T-helper 2 cell treated with Interferon-gamma antibody and Interleukin-4, amounts not matched to agents 5 μg/mL and 100 μg/mL, for 36 hours (primary cell): ENCODE measurements at regions not wholly inside any gene's neighbourhood (a gene's known extent, or its start where the extent isn't known, plus 50 kb on each side); places are given as distances from the start of the nearest gene placed in this dataset.
"Not testable (repeated sequence)": the region's sequence is repeated elsewhere in the genome, so short reads cannot be mapped to it uniquely, and the experiment has no call there.

Experiments used
- DNase-seq: peaks from one replicate; pipeline ENCODE4 v3.0.0; 2021; ENCODE audit warnings: low spot score
- H3K27ac Mint-ChIP-seq: one replicate; pipeline ENCODE4 v1.8.0; 2021; ENCODE audit warnings: mild to moderate bottlenecking, mixed read lengths
- H3K27me3 Mint-ChIP-seq: one replicate; pipeline ENCODE4 v1.8.0; 2021; ENCODE audit warnings: low read depth, mixed read lengths
- H3K36me3 Mint-ChIP-seq: one replicate; pipeline ENCODE4 v1.8.0; 2021; ENCODE audit warnings: low read depth, mixed read lengths
- H3K4me1 Mint-ChIP-seq: one replicate; pipeline ENCODE4 v1.8.0; 2021; ENCODE audit warnings: low read depth, mixed read lengths
- H3K4me3 Mint-ChIP-seq: one replicate; pipeline ENCODE4 v1.8.0; 2022; ENCODE audit warnings: mild to moderate bottlenecking, moderate library complexity, mixed read lengths
- H3K9me3 Mint-ChIP-seq: one replicate; pipeline ENCODE4 v1.8.0; 2021; ENCODE audit warnings: mixed read lengths

- Mint-ChIP-seq H3K9me3 (peaks cover 42% of the 10 kb centered on the region), H3K27ac (no peak overlapping the region), H3K4me3 (no peak overlapping the region), H3K4me1 (no peaks in the 10 kb centered on the region), H3K36me3 (no peaks in the 10 kb centered on the region), H3K27me3 (no peaks in the 10 kb centered on the region)
- no peak for DNase-seq
Measured at GRCh38 chr4:30536231-30536630, 183.9 kb upstream of the PCDH7 start.

DNA sequence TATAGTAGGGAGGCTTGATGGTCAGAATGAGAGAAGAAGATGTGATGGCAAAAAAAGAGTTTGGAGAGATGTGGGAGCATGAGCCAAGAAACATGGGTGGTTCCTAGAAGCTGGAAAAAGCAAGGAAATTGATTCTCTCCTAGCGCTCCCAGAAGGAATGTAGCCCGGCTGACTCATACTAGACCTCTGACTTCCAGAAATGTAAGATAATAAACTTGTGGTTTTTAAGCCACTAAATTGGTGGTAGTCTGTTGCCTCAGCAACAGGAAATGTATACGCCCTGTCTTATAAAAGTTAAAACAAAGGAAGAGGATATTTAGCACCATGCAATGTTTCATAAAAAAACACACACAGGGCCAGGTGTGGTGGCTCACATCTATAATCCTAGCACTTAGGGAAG, 182.7 kb upstream of the PCDH7 start:
- Mint-ChIP-seq H3K27ac (no peak overlapping the region), H3K4me1 (no peaks in the 10 kb centered on the region), H3K4me3 (no peak overlapping the region), H3K36me3 (no peaks in the 10 kb centered on the region), H3K9me3 (peaks cover 31% of the 10 kb centered on the region), H3K27me3 (no peaks in the 10 kb centered on the region)
- no peak for DNase-seq

DNA sequence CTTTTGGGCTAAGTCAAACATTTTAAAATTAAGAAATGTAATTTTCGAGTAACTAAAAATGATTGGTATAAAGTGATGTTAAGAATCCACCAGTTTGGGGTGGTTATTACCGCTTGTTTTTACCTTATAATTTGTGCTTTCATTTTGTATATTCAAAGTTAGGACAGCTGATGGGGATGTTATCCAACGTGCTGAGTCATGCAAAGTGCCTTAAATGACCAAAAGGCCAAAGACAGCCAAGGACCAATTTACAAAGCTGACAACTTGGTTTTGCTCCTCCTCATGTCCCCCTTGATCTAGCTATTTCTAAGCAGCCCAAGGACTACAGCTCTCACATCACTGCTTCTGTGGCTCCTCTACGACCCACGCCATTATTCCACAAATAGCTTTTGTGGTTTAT, 181.4 kb upstream of the PCDH7 start:
- H3K27ac Mint-ChIP-seq: no peak overlapping the region
- H3K4me3 Mint-ChIP-seq: no peak overlapping the region
- no peaks in the 10 kb centered on the region for H3K27me3 Mint-ChIP-seq
- peaks cover 32% of the 10 kb centered on the region for H3K9me3 Mint-ChIP-seq
- no peak for DNase-seq
- H3K4me1 Mint-ChIP-seq: no peaks in the 10 kb centered on the region
- H3K36me3 Mint-ChIP-seq: no peaks in the 10 kb centered on the region

DNA sequence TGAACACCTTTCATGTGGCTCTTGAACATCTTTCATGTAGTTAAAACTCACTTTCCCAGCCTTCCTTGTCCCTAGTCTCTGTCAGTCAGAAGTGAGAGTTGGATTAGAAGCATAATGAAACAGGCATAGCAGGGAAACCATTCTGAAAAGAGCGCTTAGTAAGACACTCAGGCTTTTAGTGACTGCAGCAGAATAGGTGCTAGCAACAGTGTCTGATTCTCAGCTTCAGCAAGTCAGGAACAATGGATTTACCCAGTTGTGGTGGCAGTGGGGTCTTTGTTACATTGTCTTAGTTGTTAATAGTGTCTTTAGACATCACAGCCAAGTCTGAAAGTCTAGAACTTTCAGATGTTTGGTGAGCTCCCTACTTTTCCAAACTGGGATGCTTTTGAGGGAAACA, 177.1 kb upstream of the PCDH7 start:
- Mint-ChIP-seq H3K27me3 (no peaks in the 10 kb centered on the region), H3K9me3 (peaks cover 22% of the 10 kb centered on the region), H3K36me3 (no peaks in the 10 kb centered on the region), H3K27ac (no peak overlapping the region), H3K4me3 (no peak overlapping the region), H3K4me1 (no peaks in the 10 kb centered on the region)
- no peak for DNase-seq

GRCh38 chr4:30553151-30553550, 167.0 kb upstream of the PCDH7 start:
- Mint-ChIP-seq H3K27ac (no peak overlapping the region), H3K27me3 (no peaks in the 10 kb centered on the region), H3K36me3 (no peaks in the 10 kb centered on the region), H3K4me1 (no peaks in the 10 kb centered on the region), H3K9me3 (peaks cover 38% of the 10 kb centered on the region), H3K4me3 (no peak overlapping the region)
- DNase-seq: no peak

GRCh38 chr4:30553706-30554105, 166.5 kb upstream of the PCDH7 start:
- Mint-ChIP-seq H3K4me1 (no peaks in the 10 kb centered on the region), H3K27me3 (no peaks in the 10 kb centered on the region), H3K4me3 (no peak overlapping the region), H3K27ac (no peak overlapping the region), H3K9me3 (peaks cover 38% of the 10 kb centered on the region), H3K36me3 (no peaks in the 10 kb centered on the region)
- DNase-seq: no peak

- Mint-ChIP-seq H3K27ac (no peak overlapping the region), H3K36me3 (no peaks in the 10 kb centered on the region), H3K4me3 (no peak overlapping the region), H3K9me3 (peaks cover 52% of the 10 kb centered on the region), H3K4me1 (no peaks in the 10 kb centered on the region), H3K27me3 (no peaks in the 10 kb centered on the region)
- DNase-seq: no peak
Measured at GRCh38 chr4:30555775-30556174, 164.4 kb upstream of the PCDH7 start.

DNA sequence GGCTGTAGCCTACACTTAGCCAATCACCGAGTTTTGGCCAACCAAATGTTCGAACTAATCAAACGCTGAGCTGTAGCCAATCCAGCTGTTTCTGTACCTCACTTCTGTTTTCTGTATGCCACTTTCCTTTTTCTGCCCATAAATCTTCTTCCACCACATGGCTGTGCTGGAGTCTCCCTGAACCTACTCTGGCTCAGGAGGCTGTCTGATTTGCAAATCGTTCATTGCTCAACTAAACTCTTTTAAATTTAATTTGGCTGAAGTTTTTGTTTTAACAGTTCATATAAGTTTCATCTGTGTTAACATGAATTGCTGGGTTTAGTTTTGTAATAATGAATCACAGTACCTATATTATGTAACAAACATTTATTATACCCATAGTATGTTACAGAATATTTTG, 160.7 kb upstream of the PCDH7 start:
- H3K4me3 Mint-ChIP-seq: no peak overlapping the region
- H3K27ac Mint-ChIP-seq: no peak overlapping the region
- H3K9me3 Mint-ChIP-seq: peaks cover 55% of the 10 kb centered on the region
- no peak for DNase-seq
- no peaks in the 10 kb centered on the region for H3K36me3 Mint-ChIP-seq
- H3K4me1 Mint-ChIP-seq: no peaks in the 10 kb centered on the region
- H3K27me3 Mint-ChIP-seq: no peaks in the 10 kb centered on the region

DNA sequence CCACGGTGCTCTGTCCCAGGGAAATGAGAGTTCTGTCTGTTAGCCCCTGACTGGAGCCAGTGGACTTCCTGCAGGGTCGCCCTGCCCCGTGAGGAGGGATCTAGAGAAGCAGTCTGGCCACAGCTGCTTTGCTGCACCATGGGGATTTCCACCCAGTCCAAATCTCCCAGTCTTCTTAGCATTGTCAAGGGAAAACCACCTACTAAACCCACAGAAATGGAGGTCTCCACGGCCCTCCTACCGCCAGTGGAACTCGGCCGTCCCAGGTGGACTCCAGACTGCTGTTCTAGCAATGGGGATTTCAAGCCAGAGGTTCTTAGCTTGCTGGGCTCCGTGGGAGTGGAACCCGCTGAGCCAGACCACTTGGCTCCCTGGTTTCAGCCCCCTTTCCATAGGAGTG, 133.3 kb upstream of the PCDH7 start:
- Mint-ChIP-seq H3K27me3 (no peaks in the 10 kb centered on the region), H3K9me3 (peaks cover 17% of the 10 kb centered on the region), H3K4me1 (no peaks in the 10 kb centered on the region), H3K4me3 (no peak overlapping the region), H3K27ac (no peak overlapping the region), H3K36me3 (no peaks in the 10 kb centered on the region)
- no peak for DNase-seq

DNA sequence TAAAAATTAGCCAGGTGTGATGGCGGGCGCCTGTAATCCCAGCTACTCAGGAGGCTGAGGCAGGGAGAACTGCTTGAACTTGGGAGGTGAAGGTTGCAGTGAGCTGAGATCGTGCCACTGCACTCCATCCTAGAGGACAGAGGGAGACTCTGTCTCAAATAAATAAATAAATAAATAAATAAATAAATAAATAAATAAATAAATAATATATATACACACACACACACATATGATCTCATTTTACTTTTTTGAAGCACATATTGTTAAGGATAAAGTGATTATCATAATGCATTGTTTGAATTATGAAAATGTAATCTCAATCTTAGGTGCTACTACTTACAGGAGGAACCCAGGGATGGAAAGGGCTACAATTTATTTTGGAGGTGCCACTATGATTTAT, 130.5 kb upstream of the PCDH7 start:
- not testable (repeated sequence) for H3K4me3 Mint-ChIP-seq, DNase-seq, H3K4me1 Mint-ChIP-seq, H3K36me3 Mint-ChIP-seq, H3K27me3 Mint-ChIP-seq, H3K27ac Mint-ChIP-seq
- H3K9me3 Mint-ChIP-seq: peaks cover 11% of the 10 kb centered on the region

- Mint-ChIP-seq H3K4me1 (no peaks in the 10 kb centered on the region), H3K4me3 (no peak overlapping the region), H3K27ac (no peak overlapping the region), H3K27me3 (no peaks in the 10 kb centered on the region), H3K36me3 (no peaks in the 10 kb centered on the region), H3K9me3 (peaks cover 21% of the 10 kb centered on the region)
- no peak for DNase-seq
Measured at GRCh38 chr4:30600246-30601017, 119.7 kb upstream of the PCDH7 start.

GRCh38 chr4:30601070-30601865, 118.9 kb upstream of the PCDH7 start:
- no peaks in the 10 kb centered on the region for H3K4me1 Mint-ChIP-seq
- no peak for DNase-seq
- no peak overlapping the region for H3K4me3 Mint-ChIP-seq
- no peak overlapping the region for H3K27ac Mint-ChIP-seq
- peaks cover 26% of the 10 kb centered on the region for H3K9me3 Mint-ChIP-seq
- no peaks in the 10 kb centered on the region for H3K36me3 Mint-ChIP-seq
- H3K27me3 Mint-ChIP-seq: no peaks in the 10 kb centered on the region

GRCh38 chr4:30605616-30606190, 114.5 kb upstream of the PCDH7 start:
- Mint-ChIP-seq H3K27ac (no peak overlapping the region), H3K36me3 (no peaks in the 10 kb centered on the region), H3K27me3 (no peaks in the 10 kb centered on the region), H3K4me3 (no peak overlapping the region), H3K9me3 (peaks cover 24% of the 10 kb centered on the region), H3K4me1 (no peaks in the 10 kb centered on the region)
- no peak for DNase-seq

GRCh38 chr4:30610361-30610760, 109.8 kb upstream of the PCDH7 start:
- no peaks in the 10 kb centered on the region for H3K36me3 Mint-ChIP-seq
- H3K4me3 Mint-ChIP-seq: no peak overlapping the region
- no peak overlapping the region for H3K27ac Mint-ChIP-seq
- DNase-seq: no peak
- no peaks in the 10 kb centered on the region for H3K27me3 Mint-ChIP-seq
- H3K4me1 Mint-ChIP-seq: no peaks in the 10 kb centered on the region
- peaks cover 26% of the 10 kb centered on the region for H3K9me3 Mint-ChIP-seq
